Keratinocyte (primary cell): ENCODE measurements at regions not wholly inside any gene's neighbourhood (a gene's known extent, or its start where the extent isn't known, plus 50 kb on each side); places are given as distances from the start of the nearest gene placed in this dataset.

Experiments used
- DNase-seq: peaks from one replicate; pipeline ENCODE4 v3.0.0-alpha.2; 2011; ENCODE audit warnings: low read depth, missing footprints, low spot score
- FAIRE-seq: peaks from 2 replicates; lab custom pipeline; 2011; peaks lifted over from hg19 to GRCh38; lab: Jason Lieb, UNC
- H2AFZ ChIP-seq: 2 replicates; pipeline ENCODE4 v1.6.0; 2012; ENCODE audit warnings: low read length, control low read depth, inconsistent platforms; ENCODE audit not compliant: control insufficient read depth
- H3K27ac ChIP-seq: 2 replicates; pipeline ENCODE4 v1.5.1; 2011; ENCODE audit warnings: low read length; ENCODE audit not compliant: control insufficient read depth, insufficient read depth
- H3K27me3 ChIP-seq: 3 replicates; pipeline ENCODE4 v1.6.0; 2011; ENCODE audit warnings: low read length; ENCODE audit not compliant: control insufficient read depth, insufficient read depth; ENCODE audit errors: extremely low read depth
- H3K36me3 ChIP-seq, 2 experiments: 2 replicates in 1 of 2; 3 replicates in 1 of 2; pipeline ENCODE4 v1.5.1; 2011; ENCODE audit warnings: low read length in 2 of 2, mild to moderate bottlenecking in 1 of 2; ENCODE audit not compliant: control insufficient read depth in 2 of 2, insufficient read depth in 2 of 2; ENCODE audit errors: extremely low read depth in 1 of 2
- H3K4me1 ChIP-seq: 3 replicates; pipeline ENCODE4 v1.5.1; 2011; ENCODE audit warnings: low read length; ENCODE audit not compliant: control insufficient read depth, insufficient read depth; ENCODE audit errors: extremely low read depth
- H3K4me2 ChIP-seq: 3 replicates; pipeline ENCODE4 v1.6.0; 2011; ENCODE audit warnings: low read depth, low read length; ENCODE audit not compliant: control insufficient read depth, insufficient read depth; ENCODE audit errors: extremely low read depth
- H3K4me3 ChIP-seq, 3 experiments: fragments of 200-600 bp in 1 of 3; sonication (generic) in 1 of 3; 2 replicates in 2 of 3; 3 replicates in 1 of 3; pipeline ENCODE4 v1.5.1; 2011 to 2016; ENCODE audit warnings: low read length in 3 of 3, mild to moderate bottlenecking in 3 of 3, control low read depth in 2 of 3, inconsistent platforms in 1 of 3, low read depth in 1 of 3, mixed read lengths in 1 of 3, mixed run types in 1 of 3, moderate library complexity in 1 of 3; ENCODE audit not compliant: control insufficient read depth in 2 of 3, insufficient read depth in 2 of 3; ENCODE audit errors: extremely low read depth in 1 of 3
- H3K79me2 ChIP-seq: 2 replicates; pipeline ENCODE4 v1.6.0; 2012; ENCODE audit warnings: low read length; ENCODE audit not compliant: control insufficient read depth, insufficient read depth
- H3K9ac ChIP-seq: 3 replicates; pipeline ENCODE4 v1.6.0; 2011; ENCODE audit warnings: low read length; ENCODE audit not compliant: control insufficient read depth, insufficient read depth; ENCODE audit errors: extremely low read depth
- H3K9me1 ChIP-seq: 3 replicates; pipeline ENCODE4 v1.6.0; 2011; ENCODE audit warnings: low read length; ENCODE audit not compliant: control insufficient read depth, insufficient read depth; ENCODE audit errors: extremely low read depth
- H3K9me3 ChIP-seq: 2 replicates; pipeline ENCODE4 v1.5.1; 2012; ENCODE audit warnings: low read depth, low read length; ENCODE audit not compliant: control insufficient read depth
- H4K20me1 ChIP-seq: 3 replicates; pipeline ENCODE4 v1.6.0; 2011; ENCODE audit warnings: low read length; ENCODE audit not compliant: control insufficient read depth, insufficient read depth; ENCODE audit errors: extremely low read depth
- EZH2 ChIP-seq: IDR thresholded peaks from one replicate; pipeline ENCODE4 v1.6.1; 2012; ENCODE audit warnings: inconsistent platforms, mild to moderate bottlenecking, low read length, moderate library complexity
- dilution Hi-C: fragments of 300-500 bp; cut with MboI; formaldehyde crosslinking; loops from one replicate; pipeline ENCODE4 v1.7.0; 2020; ENCODE audit warnings: low sequenced_read_pairs; ENCODE audit not compliant: extremely low pct_ligation_motif_present
- TF ChIP-seq, protein P1 (sequence below), 3 experiments: IDR thresholded peaks in 1 of 3; conservative IDR thresholded peaks in 1 of 3; optimal IDR thresholded peaks in 1 of 3; 2 replicates in 2 of 3; 3 replicates in 1 of 3; pipeline versions ENCODE3 to v1.5.1; 2011; ENCODE audit warnings: low read length in 3 of 3, mild to moderate bottlenecking in 3 of 3, moderate library complexity in 2 of 3, control low read depth in 1 of 3, inconsistent platforms in 1 of 3; ENCODE audit not compliant: insufficient read depth in 2 of 3; ENCODE audit errors: extremely low read depth in 1 of 3

- no peak overlapping the region for H2AFZ ChIP-seq
- no peak for FAIRE-seq
- dilution Hi-C loops, result no loop called here
These were observed 582.1 kb upstream of the DPP6 start for GRCh38 chr7:153470004-153470671.

DNA sequence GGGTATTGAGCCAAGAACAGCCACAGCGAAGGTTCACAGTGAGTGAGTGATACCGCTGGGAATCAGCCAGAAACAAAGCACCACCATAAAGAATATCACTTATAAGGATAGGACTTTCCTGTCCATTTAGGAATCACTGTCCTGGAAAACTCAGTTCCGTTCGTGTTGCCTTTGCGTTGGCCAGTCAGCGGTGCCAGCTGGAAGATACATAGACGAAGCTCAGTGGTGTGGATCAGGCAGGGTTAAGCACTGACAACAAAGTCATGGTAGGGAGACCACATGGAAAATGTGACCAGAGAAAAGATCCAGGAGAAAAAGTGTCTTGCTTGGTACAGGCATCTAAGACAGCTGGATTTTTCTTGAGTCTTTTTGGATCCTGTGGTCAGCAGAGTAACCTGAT is 579.7 kb upstream of the DPP6 start:
- Histone ChIP-seq H3K9me3 (peaks cover 2% of the 10 kb centered on the region), H3K27ac (no peak overlapping the region), H3K79me2 (no peaks in the 10 kb centered on the region), H2AFZ (no peak overlapping the region), H3K9me1 (no peaks in the 10 kb centered on the region), H3K4me2 (no peak overlapping the region), H3K4me1 (no peaks in the 10 kb centered on the region), H4K20me1 (no peaks in the 10 kb centered on the region), H3K9ac (no peak overlapping the region), H3K27me3 (no peaks in the 10 kb centered on the region), H3K4me3 (no peak overlapping the region), H3K36me3 (no peaks in the 10 kb centered on the region)
- DNase-seq (no peak), FAIRE-seq (no peak)
- TF ChIP-seq, protein P1, sequence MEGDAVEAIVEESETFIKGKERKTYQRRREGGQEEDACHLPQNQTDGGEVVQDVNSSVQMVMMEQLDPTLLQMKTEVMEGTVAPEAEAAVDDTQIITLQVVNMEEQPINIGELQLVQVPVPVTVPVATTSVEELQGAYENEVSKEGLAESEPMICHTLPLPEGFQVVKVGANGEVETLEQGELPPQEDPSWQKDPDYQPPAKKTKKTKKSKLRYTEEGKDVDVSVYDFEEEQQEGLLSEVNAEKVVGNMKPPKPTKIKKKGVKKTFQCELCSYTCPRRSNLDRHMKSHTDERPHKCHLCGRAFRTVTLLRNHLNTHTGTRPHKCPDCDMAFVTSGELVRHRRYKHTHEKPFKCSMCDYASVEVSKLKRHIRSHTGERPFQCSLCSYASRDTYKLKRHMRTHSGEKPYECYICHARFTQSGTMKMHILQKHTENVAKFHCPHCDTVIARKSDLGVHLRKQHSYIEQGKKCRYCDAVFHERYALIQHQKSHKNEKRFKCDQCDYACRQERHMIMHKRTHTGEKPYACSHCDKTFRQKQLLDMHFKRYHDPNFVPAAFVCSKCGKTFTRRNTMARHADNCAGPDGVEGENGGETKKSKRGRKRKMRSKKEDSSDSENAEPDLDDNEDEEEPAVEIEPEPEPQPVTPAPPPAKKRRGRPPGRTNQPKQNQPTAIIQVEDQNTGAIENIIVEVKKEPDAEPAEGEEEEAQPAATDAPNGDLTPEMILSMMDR (optimal IDR thresholded peaks at IDR 0.05 in 1 of 3, IDR thresholded peaks at IDR 0.05 in 1 of 3, conservative IDR thresholded peaks at IDR 0.05 in 1 of 3; ENCODE audit: extremely low read depth in 1 of 3, insufficient read depth in 2 of 3, low read length in 3 of 3), result no peak
- no peak for TF ChIP-seq EZH2
- dilution Hi-C loops, result no loop called here

More at GRCh38 chr7:153470004-153470671, 582.1 kb upstream of the DPP6 start:
- Histone ChIP-seq H3K4me1 (no peaks in the 10 kb centered on the region), H3K27ac (no peak overlapping the region), H3K9ac (no peak overlapping the region), H3K9me3 (peaks cover 2% of the 10 kb centered on the region), H3K36me3 (no peaks in the 10 kb centered on the region), H3K79me2 (no peaks in the 10 kb centered on the region), H4K20me1 (no peaks in the 10 kb centered on the region), H3K4me2 (no peak overlapping the region), H3K4me3 (no peak overlapping the region), H3K27me3 (no peaks in the 10 kb centered on the region), H3K9me1 (no peaks in the 10 kb centered on the region)
- DNase-seq, result no peak
- TF ChIP-seq, protein P1 (optimal IDR thresholded peaks at IDR 0.05 in 1 of 3, IDR thresholded peaks at IDR 0.05 in 1 of 3, conservative IDR thresholded peaks at IDR 0.05 in 1 of 3; ENCODE audit: extremely low read depth in 1 of 3, insufficient read depth in 2 of 3, low read length in 3 of 3), result no peak
- TF ChIP-seq EZH2, result no peak
